Cardiac fibroblast (primary cell): ENCODE measurements at regions not wholly inside any gene's neighbourhood (a gene's known extent, or its start where the extent isn't known, plus 50 kb on each side); places are given as distances from the start of the nearest gene placed in this dataset.

Experiments used
- DNase-seq, 2 donors: peaks; one replicate each; pipeline versions ENCODE4 v3.0.0 to v3.0.0-alpha.2; 2010; ENCODE audit warnings: low read depth in 2 of 2
- H3K4me3 ChIP-seq, 2 donors: replicated peaks in 1 of 2; 1 replicate in 1 of 2; 2 replicates in 1 of 2; pipeline ENCODE4 v1.5.1; 2011; ENCODE audit warnings: low read depth in 2 of 2, low read length in 2 of 2, mild to moderate bottlenecking in 2 of 2, moderate library complexity in 1 of 2
- CTCF ChIP-seq: IDR thresholded peaks from one replicate; pipeline ENCODE4 v1.5.1; 2011; ENCODE audit warnings: low read depth, mild to moderate bottlenecking, low read length, inconsistent platforms

- no peak for DNase-seq
- no peak for TF ChIP-seq CTCF
- H3K4me3 ChIP-seq: no peak overlapping the region
Observed at GRCh38 chr11:69941546-69942332, 122.5 kb upstream of the FGF3 start.

GRCh38 chr11:69942333-69942820, 123.2 kb upstream of the FGF3 start:
- H3K4me3 ChIP-seq: no peak overlapping the region
- no peak for DNase-seq
- no peak for TF ChIP-seq CTCF

GRCh38 chr11:69943066-69943465, 123.8 kb upstream of the FGF3 start:
- no peak overlapping the region for H3K4me3 ChIP-seq
- no peak for DNase-seq
- no peak for TF ChIP-seq CTCF

GRCh38 chr11:69943506-69943905, 124.3 kb upstream of the FGF3 start:
- H3K4me3 ChIP-seq: no peak overlapping the region
- DNase-seq: no peak
- TF ChIP-seq CTCF: no peak

- no peak for TF ChIP-seq CTCF
- no peak for DNase-seq
- H3K4me3 ChIP-seq: no peak overlapping the region
Observed at GRCh38 chr11:69944146-69944795, 125.1 kb upstream of the FGF3 start.

GRCh38 chr11:69945157-69945556, 125.9 kb upstream of the FGF3 start:
- no peak for DNase-seq
- H3K4me3 ChIP-seq: no peak overlapping the region
- no peak for TF ChIP-seq CTCF
